HEK293 (cell line): ENCODE measurements at regions not wholly inside any gene's neighbourhood (a gene's known extent, or its start where the extent isn't known, plus 50 kb on each side); places are given as distances from the start of the nearest gene placed in this dataset.

Source experiments
- EGR2 ChIP-seq: fragments of 450-650 bp; formaldehyde crosslinking; IDR thresholded peaks from 2 replicates; pipeline ENCODE4 v1.5.1; 2016; ENCODE audit warnings: low read depth, missing biosample characterization, missing genetic modification characterization
- TF ChIP-seq, protein P1 (sequence below): fragments of 450-650 bp; formaldehyde crosslinking; IDR thresholded peaks from 2 replicates; pipeline ENCODE4 v1.5.1; 2016; ENCODE audit warnings: missing biosample characterization, missing genetic modification characterization

DNA sequence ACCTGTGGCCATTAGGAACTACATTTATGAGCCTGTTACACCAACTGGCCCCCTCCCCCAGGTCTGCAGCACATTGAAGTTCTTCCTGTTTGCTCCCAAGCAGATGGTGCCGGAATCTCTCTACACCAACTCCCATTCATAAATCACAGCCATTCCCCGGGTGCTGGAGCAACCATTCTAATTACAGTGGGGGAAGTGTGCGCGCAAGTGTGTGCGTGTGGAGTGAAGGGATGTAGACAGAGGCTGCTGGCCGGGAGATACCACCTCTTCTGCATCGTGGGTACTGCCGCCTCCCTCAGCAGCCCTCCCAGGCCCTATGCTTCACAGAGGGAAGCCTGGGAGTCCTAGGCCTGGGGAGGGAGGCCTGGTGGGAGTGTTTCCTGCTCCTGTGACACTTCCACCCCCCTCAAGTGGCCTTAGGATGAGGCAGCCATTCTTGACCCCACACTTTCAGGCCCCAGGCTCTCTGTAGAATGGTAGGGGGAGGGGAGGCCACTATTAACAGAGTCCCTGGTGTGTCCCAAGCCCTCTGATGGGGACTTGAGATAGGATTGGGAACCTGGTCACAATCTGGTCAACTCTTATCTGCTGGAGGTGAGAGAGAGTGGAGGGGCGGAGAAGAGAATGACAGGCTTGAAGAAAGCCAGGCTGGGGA, 69.1 kb downstream of the MAGEF1 start:
- TF ChIP-seq, protein P1, sequence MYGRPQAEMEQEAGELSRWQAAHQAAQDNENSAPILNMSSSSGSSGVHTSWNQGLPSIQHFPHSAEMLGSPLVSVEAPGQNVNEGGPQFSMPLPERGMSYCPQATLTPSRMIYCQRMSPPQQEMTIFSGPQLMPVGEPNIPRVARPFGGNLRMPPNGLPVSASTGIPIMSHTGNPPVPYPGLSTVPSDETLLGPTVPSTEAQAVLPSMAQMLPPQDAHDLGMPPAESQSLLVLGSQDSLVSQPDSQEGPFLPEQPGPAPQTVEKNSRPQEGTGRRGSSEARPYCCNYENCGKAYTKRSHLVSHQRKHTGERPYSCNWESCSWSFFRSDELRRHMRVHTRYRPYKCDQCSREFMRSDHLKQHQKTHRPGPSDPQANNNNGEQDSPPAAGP (tag by site-specific recombination): no peak
- no peak for TF ChIP-seq EGR2 (tag by site-specific recombination)
